Ishikawa (cell line): ENCODE measurements at regions not wholly inside any gene's neighbourhood (a gene's known extent, or its start where the extent isn't known, plus 50 kb on each side); places are given as distances from the start of the nearest gene placed in this dataset.

Experiments used
- RAD21 ChIP-seq: IDR thresholded peaks from 2 replicates; pipeline ENCODE4 v1.6.1; 2012; ENCODE audit warnings: low read depth
- TF ChIP-seq, protein P1 (sequence below): IDR thresholded peaks from 2 replicates; pipeline ENCODE4 v1.6.1; 2012; ENCODE audit warnings: low read depth, mild to moderate bottlenecking

DNA sequence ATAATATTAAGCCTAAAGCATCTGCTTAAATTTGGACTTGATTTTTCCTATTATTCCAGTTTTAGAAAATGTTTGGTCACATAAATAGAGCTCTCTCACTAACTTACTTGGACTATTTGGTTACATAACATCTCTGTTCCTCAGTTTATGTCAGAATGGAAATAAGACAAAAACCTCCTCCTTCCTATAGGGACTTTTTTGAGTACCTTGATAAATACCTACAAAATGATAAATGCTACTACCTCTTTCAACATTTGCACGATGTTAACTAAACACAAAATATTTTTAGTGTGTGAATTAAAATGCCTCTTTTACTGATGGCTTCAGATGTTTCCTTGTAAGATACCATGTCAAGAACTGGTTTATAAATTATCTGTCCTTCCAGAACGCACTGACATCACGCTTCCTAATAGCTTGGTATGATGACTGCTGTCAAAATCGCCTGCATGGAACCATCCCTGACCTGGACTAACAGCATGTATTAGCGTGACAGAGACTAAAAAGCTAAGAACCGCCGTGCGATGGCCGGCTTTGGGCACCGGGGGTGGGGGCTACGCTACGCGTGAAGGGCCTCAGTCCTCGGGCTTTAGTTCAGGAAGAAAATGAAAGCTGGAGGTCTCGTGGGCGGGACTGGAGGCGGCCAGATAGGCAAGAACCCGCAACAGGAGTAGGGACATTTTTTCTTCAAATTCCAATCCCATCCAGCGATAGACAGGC lies 133.2 kb upstream of the BARHL2 start:
- TF ChIP-seq, protein P1, sequence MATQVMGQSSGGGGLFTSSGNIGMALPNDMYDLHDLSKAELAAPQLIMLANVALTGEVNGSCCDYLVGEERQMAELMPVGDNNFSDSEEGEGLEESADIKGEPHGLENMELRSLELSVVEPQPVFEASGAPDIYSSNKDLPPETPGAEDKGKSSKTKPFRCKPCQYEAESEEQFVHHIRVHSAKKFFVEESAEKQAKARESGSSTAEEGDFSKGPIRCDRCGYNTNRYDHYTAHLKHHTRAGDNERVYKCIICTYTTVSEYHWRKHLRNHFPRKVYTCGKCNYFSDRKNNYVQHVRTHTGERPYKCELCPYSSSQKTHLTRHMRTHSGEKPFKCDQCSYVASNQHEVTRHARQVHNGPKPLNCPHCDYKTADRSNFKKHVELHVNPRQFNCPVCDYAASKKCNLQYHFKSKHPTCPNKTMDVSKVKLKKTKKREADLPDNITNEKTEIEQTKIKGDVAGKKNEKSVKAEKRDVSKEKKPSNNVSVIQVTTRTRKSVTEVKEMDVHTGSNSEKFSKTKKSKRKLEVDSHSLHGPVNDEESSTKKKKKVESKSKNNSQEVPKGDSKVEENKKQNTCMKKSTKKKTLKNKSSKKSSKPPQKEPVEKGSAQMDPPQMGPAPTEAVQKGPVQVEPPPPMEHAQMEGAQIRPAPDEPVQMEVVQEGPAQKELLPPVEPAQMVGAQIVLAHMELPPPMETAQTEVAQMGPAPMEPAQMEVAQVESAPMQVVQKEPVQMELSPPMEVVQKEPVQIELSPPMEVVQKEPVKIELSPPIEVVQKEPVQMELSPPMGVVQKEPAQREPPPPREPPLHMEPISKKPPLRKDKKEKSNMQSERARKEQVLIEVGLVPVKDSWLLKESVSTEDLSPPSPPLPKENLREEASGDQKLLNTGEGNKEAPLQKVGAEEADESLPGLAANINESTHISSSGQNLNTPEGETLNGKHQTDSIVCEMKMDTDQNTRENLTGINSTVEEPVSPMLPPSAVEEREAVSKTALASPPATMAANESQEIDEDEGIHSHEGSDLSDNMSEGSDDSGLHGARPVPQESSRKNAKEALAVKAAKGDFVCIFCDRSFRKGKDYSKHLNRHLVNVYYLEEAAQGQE, result no peak
- no peak for TF ChIP-seq RAD21
